Stimulated activated CD8-positive, alpha-beta memory T cell treated with anti-CD3 and anti-CD28 coated beads, Interleukin-4, amount 100 ng/mL, for 24 hours (primary cell): ENCODE measurements at regions not wholly inside any gene's neighbourhood (a gene's known extent, or its start where the extent isn't known, plus 50 kb on each side); places are given as distances from the start of the nearest gene placed in this dataset.

ENCODE experiments used
- DNase-seq: peaks from one replicate; pipeline ENCODE4 v3.0.0-alpha.2; 2020; ENCODE audit warnings: low read depth

GRCh38 chr4:177573507-177573906, 131.3 kb upstream of the AGA start:
- DNase-seq: no peak

- DNase-seq: no peak
These were observed 132.2 kb upstream of the AGA start for GRCh38 chr4:177574446-177574845.

GRCh38 chr4:177579649-177580048, 137.4 kb upstream of the AGA start:
- no peak for DNase-seq

- DNase-seq: no peak
These were observed 140.8 kb upstream of the AGA start for GRCh38 chr4:177582992-177583391.

GRCh38 chr4:177587989-177588388, 145.8 kb upstream of the AGA start:
- DNase-seq: no peak

- no peak for DNase-seq
These were observed 153.1 kb upstream of the AGA start for GRCh38 chr4:177595386-177595785.

- DNase-seq: peak; percentile 12
These were observed 153.8 kb upstream of the AGA start for GRCh38 chr4:177596035-177596434.

- no peak for DNase-seq
These were observed 154.8 kb upstream of the AGA start for GRCh38 chr4:177596991-177597390.

GRCh38 chr4:177605252-177605651, 163.0 kb upstream of the AGA start:
- DNase-seq: no peak

- no peak for DNase-seq
These were observed 164.9 kb upstream of the AGA start for GRCh38 chr4:177607111-177607573.

- DNase-seq: no peak
These were observed 169.9 kb upstream of the AGA start for GRCh38 chr4:177611974-177612664.

GRCh38 chr4:177612684-177613083, 170.4 kb upstream of the AGA start:
- no peak for DNase-seq

- DNase-seq: no peak
These were observed 190.2 kb upstream of the AGA start for GRCh38 chr4:177632481-177632880.

GRCh38 chr4:177638871-177639270, 196.6 kb upstream of the AGA start:
- no peak for DNase-seq

- no peak for DNase-seq
These were observed 198.6 kb upstream of the AGA start for GRCh38 chr4:177640864-177641263.

- DNase-seq: no peak
These were observed 218.0 kb upstream of the AGA start for GRCh38 chr4:177660223-177660622.

GRCh38 chr4:177667687-177668086, 225.4 kb upstream of the AGA start:
- DNase-seq: no peak

GRCh38 chr4:177671387-177671786, 229.2 kb upstream of the AGA start:
- no peak for DNase-seq

- DNase-seq: no peak
These were observed 229.6 kb upstream of the AGA start for GRCh38 chr4:177671845-177672244.

GRCh38 chr4:177673985-177674489, 231.8 kb upstream of the AGA start:
- no peak for DNase-seq

GRCh38 chr4:177680308-177680707, 238.1 kb upstream of the AGA start:
- DNase-seq: no peak

GRCh38 chr4:177681902-177682301, 239.7 kb upstream of the AGA start:
- no peak for DNase-seq

GRCh38 chr4:177687117-177687516, 244.9 kb upstream of the AGA start:
- DNase-seq: no peak

GRCh38 chr4:177692907-177693306, 250.7 kb upstream of the AGA start:
- DNase-seq: no peak
